GM18907 (cell line): ENCODE measurements at regions not wholly inside any gene's neighbourhood (a gene's known extent, or its start where the extent isn't known, plus 50 kb on each side); places are given as distances from the start of the nearest gene placed in this dataset.
"Not testable (repeated sequence)": the region's sequence is repeated elsewhere in the genome, so short reads cannot be mapped to it uniquely, and the experiment has no call there.

ENCODE experiments used
- ATAC-seq: cut with Tn5 transposase; IDR thresholded peaks from one replicate; pipeline ENCODE4 v1.9.1; 2021; ENCODE audit warnings: mild to moderate bottlenecking, moderate library complexity; ENCODE audit not compliant: unreplicated experiment

DNA sequence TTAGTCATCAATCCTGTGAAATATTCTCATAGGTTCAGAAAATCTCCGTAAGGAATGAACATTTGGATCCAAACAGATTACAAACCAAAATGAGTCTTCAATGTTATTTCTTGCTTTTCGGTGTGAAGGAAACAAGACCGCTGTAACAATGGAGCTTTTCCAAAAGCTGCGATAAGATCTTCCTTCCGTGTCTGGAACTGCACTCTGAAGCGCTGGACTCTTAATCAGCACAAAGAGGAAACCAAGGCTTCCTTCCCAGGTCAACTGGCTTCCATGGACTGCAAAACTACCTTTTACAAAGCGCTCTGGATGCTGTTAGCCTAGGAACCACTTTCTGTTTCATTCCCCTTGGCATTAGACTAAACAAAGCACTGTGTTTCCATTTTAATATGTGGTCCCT is 137.9 kb upstream of the BASP1 start:
- ATAC-seq = no peak

DNA sequence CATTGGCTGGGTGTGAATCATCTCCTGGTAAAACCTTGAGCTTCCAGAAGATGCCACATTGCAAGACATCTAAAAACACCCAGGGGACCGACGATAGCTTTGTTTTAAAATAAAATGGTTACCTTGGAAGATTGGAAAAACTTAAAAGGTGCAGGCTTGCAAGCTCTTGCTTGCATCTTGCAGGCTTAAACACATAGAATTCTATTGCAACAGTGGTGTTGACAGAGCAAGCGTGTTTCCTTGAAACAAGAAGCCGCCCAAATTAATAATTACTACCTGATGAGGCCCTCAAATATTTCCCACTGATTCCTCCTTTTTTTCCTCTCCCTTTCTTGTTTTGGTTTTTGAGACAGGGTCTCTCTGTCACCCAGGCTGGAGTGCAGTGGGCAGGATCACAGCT is 137.1 kb upstream of the BASP1 start:
- ATAC-seq = no peak

DNA sequence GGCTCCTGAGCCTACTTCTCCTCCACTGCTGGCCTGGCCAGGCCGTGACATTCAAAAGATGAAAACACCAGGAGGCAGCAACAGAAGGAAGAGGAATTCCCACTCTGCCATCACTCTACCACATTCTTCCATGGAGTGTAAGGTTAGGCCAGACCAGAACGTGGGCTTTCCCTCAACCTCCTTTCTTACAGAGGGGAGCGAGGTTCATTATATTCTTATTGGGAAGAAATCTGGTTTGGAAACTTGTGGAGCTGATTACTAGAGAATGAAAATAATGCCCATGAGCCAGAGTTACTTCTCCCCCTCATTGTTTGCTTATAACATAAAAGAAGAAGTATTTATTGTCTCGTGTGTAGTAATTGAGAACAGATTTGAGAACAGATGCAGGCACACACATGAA is 136.3 kb upstream of the BASP1 start:
- no peak for ATAC-seq

DNA sequence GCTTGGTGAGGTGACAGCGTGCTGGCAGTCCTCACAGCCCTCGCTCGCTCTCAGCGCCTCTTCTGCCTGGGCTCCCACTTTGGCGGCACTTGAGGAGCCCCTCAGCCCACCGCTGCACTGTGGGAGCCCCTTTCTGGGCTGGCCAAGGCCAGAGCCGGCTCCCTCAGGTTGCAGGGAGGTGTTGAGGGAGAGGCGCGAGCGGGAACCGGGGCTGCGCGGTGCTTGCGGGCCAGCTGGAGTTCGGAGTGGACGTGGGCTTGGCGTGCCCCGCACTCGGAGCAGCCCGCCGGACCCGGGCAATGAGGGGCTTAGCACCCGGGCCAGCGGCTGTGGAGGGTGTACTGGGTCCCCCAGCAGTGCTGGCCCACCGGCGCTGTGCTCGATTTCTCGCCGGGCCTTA is 134.2 kb upstream of the BASP1 start:
- ATAC-seq = not testable (repeated sequence)

DNA sequence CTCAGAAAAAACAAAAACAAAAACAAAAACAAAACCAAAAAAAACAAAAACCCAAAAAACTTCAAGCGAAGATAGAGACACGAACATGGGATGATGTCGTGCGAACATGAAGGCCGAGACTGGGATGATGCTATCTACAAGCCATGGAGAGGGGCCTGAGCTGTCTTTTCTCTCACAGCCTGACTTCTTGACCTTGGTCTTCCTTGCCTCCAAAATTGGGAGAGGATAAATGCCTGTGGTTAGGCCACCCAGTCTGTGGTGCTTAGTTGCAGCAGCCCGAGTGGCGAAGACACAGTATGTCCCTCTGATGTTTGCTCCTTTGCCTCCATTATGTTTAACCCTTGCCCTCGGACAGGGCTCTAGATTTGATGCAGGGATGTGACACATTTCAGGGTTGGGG is 130.4 kb upstream of the BASP1 start:
- no peak for ATAC-seq

DNA sequence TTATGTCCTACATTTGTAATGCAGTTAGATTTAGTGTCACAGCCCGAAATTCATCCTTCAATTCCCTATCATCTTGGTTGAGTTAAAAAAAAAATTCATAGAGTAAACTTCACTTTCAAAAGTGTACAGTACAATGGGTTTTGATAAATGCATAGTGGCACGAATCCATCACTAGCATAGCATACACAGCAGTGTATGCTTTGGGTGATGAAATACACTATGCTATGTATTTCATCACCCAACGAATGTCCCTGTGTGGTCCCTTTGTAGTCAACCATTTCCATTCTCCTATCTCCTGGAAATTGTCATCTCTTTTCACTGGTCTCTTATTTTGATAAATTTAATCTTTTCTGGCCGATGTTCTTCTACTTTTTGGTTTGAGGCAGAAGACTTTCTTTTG is 129.4 kb upstream of the BASP1 start:
- ATAC-seq = no peak

DNA sequence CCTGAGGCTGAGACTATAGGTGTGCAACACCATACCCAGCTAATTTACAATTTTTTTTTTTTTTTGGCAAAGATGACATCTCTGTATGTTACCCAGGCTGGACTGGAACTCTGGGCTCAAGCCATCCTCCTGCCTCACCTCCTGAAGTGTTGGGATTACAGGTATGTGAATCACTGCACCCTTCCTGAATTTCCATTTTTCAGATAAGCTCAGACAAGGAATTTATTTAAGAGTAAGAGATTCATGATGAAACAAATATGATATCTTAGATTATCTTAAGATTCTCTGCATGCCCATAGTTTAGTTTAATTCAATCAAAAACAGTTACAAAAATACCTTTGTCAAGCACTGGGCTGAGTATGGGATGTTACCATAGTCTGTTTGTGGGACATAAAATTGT is 128.4 kb upstream of the BASP1 start:
- ATAC-seq = no peak

DNA sequence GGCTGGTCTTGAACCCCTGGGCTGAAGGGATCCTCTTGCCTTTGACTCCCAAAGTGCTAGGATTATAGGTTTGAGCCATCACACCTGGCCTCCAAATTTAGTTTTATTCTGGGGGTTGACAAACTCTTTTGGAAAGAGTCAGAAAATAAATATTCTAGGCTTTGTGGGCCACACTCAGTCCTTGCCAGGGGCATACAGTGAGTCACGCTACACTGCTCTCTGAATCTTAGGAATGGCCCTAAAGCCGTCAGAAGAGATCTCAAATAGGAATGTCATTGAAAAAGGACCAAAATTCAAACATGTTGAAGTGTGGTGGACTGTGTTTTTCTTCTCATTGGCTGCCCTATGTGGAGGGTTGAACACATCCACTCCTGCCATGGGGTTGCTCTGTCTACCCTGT is 127.7 kb upstream of the BASP1 start:
- no peak for ATAC-seq

DNA sequence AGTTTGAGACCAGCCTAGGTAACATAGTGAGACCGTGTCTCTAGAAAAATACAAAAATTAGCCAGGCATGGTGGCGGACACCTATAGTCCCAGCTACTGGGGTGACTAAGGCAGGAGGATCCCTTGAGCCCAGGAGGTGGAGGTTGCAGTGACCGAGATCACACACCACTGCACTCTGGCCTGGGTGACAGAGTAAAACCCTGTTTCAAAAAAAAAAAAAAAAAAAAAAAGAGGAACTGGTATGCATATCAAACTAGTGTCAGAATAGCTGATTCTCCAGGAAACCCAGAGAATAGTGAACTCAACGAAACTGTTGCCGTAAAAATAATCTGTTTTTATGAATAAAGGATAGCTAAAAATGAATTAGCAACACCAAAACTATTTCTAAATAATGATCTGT is 126.6 kb upstream of the BASP1 start:
- ATAC-seq = no peak

DNA sequence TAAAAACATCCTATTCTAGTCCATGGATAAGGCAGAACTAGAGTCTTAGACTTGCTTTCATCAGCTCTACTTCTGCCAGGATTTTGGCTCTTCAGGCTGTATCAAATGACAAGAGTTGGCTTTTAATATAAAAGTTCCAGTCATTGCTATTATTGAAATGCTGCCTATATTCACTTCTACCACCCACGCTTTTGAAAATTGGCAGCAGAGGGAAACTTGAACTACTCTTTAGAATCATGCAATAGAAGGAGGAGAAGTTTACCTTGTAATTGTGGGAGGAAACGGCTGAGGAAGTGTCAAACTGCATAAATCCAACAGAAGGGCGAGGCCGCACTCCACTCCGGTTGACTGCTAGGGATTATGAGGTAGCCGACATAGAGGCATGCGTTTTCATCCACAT is 122.6 kb upstream of the BASP1 start:
- no peak for ATAC-seq

DNA sequence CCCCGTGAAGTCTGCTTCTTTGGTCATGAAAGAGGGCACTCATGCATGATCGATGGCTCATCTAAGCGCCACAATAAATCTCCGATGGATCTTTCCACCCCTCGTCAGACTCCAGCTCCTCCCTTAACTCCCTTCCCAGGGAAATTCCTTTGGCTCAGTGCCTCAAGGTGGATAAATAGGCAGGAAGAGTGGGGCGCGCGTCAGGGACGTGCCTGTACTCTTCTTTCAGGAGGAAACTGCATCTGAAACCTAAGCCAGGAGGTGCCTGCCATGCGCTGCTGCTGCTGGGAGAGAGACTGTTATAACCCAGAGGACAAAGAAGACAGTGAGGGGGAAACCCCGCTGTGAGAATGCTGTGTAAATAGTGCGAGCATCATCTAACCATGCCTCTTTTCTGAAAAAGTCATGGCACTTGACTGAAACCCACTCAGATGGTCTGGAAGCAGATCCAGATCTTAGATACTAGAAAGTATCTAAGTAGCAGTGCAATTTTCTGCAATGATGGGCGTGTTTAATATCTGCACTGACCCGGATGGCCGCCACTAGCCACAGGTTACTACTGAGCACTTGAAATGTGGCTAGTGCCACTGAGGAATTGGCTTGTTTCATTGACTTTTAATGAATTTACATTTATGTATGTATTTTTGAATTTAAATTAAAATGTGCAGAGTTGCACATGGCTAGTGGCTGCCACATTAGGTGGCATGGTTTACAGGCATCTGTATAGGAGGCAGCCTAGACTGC is 120.3 kb upstream of the BASP1 start:
- ATAC-seq = no peak

DNA sequence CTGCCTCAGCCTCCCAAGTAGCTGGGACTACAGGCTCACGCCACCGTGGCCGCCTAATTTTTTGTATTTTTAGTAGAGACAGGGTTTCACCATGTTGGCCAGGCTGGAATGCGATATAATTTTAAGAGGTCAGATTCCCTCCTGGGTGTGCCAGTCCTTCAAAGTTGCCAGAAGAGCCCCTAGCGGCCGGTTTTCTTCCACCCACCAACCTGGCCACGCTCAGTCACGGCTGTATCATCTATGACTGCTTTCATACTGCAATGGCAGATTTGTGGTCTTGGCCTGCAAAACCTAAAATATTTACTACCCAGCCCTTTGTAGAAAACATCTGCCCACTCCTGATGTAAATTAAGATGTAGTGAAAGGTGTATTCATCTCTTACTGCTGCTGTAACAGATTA is 117.5 kb upstream of the BASP1 start:
- no peak for ATAC-seq

DNA sequence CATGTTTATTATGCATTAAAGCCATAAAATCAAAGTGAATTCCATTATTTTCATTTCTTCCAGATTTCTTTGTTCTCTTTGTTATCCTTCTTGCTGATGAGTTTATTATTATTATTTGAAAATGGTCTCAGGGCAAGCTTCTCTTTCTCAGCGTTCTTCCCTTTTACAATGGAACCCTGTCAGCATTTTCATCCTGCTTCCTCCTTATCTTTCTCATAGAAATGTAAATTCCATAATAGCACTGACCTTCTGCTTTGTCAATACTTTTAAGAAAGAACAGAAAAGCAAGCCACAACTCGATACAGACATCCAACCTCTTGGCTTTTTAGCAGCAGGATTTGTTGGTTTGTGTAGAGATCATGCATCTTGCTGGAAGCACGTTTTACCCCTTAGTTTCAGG is 114.0 kb upstream of the BASP1 start:
- ATAC-seq = no peak

DNA sequence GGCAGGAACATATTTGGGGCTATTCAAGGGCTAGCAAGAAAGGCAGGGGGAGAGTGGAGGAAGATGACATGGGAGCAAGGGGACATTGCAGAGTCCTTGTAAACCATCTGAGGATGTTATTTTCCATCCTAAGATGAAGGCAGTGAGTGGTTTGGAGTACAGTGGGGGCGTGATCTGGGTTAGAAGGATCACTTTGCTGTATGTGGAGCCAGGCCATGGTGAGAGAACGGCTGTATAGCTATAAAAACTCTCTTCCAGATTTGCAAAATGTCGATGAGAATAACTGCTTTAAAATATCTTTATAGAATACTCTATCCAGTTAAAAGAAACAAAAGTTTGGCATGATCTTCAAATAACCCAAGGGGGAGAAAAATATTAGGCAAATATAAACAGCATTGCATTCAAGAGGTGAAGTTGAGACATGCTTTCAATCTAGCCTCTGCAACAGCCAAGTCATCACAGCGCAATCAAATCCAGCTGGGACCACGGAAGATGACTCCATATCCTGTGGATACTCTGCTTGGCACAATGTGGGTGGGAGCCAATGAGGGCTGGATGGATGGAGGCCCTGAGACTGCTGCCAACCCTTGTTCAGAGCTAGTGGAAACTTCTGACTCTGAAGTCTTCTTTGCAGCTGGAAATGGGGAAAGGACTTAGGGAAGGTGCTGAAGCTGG is 111.5 kb upstream of the BASP1 start:
- no peak for ATAC-seq

DNA sequence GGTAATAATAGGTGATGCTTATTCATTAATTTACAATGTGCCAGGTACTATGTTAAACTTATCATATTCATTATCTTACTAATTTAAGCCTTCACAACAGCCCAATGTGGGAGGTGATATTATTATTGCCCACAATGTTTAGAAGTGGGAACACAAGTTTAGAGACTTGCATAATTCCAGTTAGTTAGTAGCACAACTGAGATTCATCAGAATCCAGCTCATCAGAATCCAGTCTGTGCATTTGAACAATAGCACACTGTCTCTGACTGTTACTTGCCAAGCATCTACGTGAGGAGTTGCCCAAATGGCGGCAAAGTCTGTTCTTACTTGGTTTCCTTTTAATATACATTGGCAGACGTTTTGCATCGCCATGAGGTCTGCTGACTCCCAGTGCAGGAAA is 110.9 kb upstream of the BASP1 start:
- ATAC-seq = no peak

DNA sequence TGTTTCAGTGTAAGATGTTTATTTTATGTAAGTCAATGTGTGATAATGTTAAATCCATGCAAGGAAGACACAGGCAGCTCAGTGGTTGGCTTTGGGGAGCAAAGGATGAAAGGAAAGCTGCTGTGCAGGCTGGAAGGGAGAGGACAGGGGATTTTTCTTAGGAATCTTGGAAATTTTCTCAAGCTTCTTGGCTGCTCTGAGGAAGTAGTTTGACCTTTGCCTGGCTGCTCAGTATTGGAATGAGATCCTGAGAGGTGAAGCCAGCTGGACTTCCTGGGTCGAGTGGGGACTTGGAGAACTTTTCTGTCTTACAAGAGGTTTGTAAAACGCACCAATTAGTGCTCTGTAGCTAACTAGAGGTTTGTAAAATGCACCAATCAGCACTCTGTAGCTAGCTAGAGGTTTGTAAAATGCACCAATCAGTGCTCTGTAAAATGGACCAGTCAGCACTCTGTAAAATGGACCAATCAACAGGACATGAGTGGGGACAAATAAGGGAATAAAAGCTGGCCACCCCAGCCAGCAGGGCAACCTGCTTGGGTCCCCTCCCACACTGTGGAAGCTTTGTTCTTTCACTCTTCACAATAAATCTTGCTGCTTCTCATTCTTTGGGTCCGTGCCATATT is 105.2 kb upstream of the BASP1 start:
- ATAC-seq = not testable (repeated sequence)

DNA sequence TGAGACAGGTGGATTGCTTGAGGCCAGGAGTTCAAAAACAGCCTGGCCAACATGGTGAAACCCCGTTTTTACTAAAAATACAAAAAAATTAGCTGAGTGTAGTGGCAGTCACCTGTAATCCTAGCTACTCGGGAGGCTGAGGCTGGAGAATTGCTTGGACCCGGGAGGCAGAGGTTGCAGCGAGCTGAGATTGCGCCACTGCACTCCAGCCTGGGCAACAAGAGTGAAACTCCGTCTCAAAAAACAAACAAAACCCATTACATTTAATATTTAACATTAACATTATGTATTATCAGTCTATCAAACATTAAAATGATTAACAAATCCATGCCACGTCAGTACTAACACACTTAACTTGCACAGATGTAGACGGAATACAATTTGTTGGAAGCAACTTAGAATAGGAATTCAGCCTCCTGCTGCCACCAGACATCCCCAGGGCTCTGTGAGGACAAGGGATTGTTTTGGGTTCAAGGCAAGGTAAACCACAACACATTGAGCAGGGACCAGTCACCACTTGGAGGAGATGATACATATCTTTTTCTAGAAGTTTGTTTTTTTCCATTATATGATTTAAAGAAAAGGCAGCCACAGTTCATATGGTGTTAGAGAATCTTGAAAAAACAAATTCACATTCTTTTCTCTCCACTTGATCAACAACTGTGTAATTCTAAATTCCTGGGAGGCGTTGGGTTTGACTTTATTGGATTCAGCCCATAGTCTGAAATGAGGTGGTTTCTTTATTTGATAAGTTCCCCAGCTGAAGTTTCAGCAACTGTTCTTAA is 104.1 kb upstream of the BASP1 start:
- no peak for ATAC-seq

DNA sequence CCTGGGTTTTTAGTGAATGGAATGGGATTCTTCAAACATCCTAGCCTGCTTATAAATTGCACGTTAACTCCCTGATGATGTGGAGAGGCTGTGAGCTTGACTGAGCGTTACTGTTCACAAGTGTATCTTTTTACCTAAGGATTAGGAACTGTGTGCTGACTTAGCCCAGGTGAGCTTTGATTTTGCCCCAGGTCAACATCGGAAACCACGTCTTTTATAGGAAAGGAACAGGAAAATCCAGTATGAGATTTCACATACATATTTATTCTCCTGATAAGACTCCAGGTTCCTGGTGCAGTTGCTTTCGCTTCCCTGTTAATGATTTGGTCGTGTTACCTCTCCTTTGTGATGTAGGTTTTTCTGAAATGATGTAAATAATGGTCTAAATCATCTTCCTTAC is 103.2 kb upstream of the BASP1 start:
- no peak for ATAC-seq

DNA sequence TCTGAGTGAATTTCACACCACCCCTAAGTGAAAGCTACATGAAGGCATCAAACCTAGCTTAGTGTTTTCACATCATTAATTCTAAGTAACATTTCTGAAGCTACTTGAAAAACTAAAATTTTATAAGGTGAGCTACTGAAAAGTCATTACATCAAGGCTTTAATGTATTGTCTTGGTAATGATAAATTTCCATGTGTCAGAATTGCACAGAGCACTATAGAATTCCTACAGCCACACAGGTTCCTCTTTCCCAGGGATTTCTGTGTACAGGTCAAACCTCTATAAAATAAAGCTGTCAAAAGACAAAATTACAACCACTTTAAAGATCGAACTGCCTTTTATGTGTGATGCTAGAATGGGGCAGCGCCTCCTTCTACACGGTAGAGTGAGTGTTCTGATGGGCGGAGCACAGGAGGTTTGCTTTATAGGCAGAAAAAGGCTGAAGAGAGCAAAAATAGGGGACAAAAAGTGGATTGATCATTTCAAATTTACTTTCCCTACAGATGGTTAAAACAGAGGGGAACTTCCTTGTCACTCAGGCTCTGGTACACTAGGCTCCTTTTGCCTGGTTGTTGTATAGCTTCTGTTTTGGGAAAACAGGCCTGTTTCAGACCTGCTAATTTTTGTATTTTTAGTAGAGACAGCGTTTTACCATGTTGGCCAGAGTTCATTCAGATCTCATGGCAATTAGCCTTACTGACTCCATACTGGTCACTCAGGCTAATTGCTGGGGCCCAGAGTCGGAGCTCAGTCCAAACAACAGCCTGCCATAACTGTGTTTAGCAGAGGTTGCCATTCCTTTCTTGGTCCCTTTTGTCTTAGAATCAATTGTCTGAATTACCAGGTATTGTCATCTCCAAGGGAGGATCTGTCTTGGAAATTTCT is 102.5 kb upstream of the BASP1 start:
- no peak for ATAC-seq

DNA sequence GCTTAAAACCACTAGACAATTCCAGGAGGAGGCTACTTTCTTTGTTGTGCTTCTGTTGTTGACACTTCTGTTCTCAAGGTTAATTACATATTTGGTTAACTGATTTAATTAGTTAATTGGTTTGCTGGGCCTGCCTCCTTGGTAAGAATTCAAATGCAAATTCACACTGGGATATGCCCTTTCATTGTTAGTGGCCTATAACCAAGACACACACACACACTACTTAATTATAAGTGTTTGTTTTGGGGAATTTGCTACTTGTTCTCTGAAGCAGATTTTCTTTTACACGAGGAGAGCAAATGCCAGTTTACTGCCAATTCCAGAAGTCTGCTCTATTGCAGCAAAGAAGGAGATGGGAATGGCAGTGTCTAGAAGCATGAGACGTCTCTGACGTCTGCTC is 101.6 kb upstream of the BASP1 start:
- no peak for ATAC-seq

DNA sequence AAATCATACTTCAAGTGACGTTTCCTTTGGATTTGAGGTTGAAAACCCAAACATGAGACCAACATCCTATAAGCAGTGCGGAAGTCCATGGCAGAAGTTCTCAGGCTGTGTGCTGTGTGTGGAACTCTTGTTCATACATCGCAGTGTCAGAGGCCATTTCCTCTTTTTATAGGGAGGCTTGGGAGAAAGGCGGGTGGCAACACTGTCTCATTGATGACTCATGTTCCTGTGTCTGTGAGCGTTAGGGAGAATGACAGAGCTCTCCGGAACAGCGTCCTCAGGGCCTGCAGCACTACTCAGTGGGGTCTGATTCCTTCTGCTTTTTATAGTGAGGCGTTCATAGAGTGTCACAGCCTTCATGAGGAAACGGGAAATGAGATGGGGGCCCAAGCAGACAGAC is 98.8 kb upstream of the BASP1 start:
- ATAC-seq = peak; percentile 77
